ENCODE measurements at regions not wholly inside any gene's neighbourhood (a gene's known extent, or its start where the extent isn't known, plus 50 kb on each side); places are given as distances from the start of the nearest gene placed in this dataset.

DNA sequence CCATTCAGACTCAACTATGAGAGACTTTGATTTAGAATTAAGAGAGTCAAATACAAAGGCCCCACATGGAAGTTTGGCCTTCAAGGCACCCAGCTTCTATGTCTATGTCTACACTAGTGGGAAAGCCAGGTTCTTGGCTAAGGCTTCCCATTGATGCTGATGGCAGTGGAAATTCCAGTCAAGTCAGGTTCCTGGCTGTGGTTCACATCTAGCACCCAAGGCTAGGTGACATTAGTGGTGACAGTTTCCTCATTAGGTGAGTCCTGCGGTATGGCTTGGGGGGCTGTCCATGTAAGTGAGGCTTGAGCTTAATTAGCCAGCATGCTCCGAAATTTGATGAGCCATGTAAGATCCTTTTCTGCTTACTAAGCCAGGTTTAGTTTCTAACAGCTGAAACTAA lies 460.9 kb downstream of the RMST start:
- no peak overlapping the region for H3K4me3 ChIP-seq (ENCODE audit: low read length)
- no peaks in the 10 kb centered on the region for H3K79me2 ChIP-seq (replicated peaks; ENCODE audit: insufficient read depth, low read length)
- H3K36me3 ChIP-seq (ENCODE audit: insufficient read depth, low read length), result no peaks in the 10 kb centered on the region
- H3K9me3 ChIP-seq (ENCODE audit: low read length), result no peaks in the 10 kb centered on the region
- TF ChIP-seq, protein P1, sequence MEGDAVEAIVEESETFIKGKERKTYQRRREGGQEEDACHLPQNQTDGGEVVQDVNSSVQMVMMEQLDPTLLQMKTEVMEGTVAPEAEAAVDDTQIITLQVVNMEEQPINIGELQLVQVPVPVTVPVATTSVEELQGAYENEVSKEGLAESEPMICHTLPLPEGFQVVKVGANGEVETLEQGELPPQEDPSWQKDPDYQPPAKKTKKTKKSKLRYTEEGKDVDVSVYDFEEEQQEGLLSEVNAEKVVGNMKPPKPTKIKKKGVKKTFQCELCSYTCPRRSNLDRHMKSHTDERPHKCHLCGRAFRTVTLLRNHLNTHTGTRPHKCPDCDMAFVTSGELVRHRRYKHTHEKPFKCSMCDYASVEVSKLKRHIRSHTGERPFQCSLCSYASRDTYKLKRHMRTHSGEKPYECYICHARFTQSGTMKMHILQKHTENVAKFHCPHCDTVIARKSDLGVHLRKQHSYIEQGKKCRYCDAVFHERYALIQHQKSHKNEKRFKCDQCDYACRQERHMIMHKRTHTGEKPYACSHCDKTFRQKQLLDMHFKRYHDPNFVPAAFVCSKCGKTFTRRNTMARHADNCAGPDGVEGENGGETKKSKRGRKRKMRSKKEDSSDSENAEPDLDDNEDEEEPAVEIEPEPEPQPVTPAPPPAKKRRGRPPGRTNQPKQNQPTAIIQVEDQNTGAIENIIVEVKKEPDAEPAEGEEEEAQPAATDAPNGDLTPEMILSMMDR (IDR thresholded peaks at IDR 0.05; ENCODE audit: poor library complexity, severe bottlenecking), result no peak
- no peak for TF ChIP-seq POLR2AphosphoS5 (IDR thresholded peaks at IDR 0.05)
- no peak for TF ChIP-seq EP300 (conservative IDR thresholded peaks at IDR 0.05; ENCODE audit: poor library complexity, severe bottlenecking)
- H3K27ac ChIP-seq (ENCODE audit: low read length), result no peak overlapping the region
- no peaks in the 10 kb centered on the region for H3K27me3 ChIP-seq (ENCODE audit: insufficient read depth, low read depth, low read length)
- H3F3A ChIP-seq (ENCODE audit: insufficient read depth, low read length, poor library complexity, severe bottlenecking), result no peaks in the 10 kb centered on the region
- H3K9ac ChIP-seq (ENCODE audit: low read length), result no peak overlapping the region
- no peak overlapping the region for H3K4me2 ChIP-seq (ENCODE audit: low read length)
- no peak overlapping the region for H2AFZ ChIP-seq (ENCODE audit: low read depth, low read length)
- no peaks in the 10 kb centered on the region for H4K20me1 ChIP-seq (ENCODE audit: insufficient read depth)
- no peaks in the 10 kb centered on the region for H3K9me2 ChIP-seq (ENCODE audit: insufficient read depth, low read length)

DNA sequence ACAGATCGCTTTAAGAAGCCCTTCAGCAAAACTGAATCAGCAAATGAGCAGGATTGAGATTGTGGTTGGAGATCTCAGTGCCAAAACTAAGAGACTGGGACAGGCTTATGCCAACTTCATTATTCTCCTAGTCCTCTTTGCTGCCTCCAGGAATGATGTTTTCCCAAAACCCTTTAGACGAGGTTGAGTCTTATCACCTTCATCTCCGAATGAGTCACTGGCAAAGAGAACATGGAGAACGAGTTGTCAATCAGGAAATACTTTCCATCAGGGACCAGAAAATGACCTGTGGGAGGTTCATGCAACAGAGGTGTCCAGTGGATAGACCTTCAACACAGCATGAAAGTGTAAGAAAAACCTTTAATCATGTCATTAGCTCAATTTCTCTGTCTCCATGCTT lies 461.5 kb downstream of the RMST start:
- H3K9me3 ChIP-seq (ENCODE audit: low read length), result no peaks in the 10 kb centered on the region
- no peak for TF ChIP-seq EP300 (conservative IDR thresholded peaks at IDR 0.05; ENCODE audit: poor library complexity, severe bottlenecking)
- no peak for TF ChIP-seq TAF1 (IDR thresholded peaks at IDR 0.05; ENCODE audit: low read depth)
- TF ChIP-seq POLR2AphosphoS5 (IDR thresholded peaks at IDR 0.05), result no peak
- TF ChIP-seq MXI1 (conservative IDR thresholded peaks at IDR 0.05; ENCODE audit: poor library complexity, severe bottlenecking), result no peak
- no peak for TF ChIP-seq RAD21 (conservative IDR thresholded peaks at IDR 0.05)
- TF ChIP-seq, protein P1 (IDR thresholded peaks at IDR 0.05; ENCODE audit: poor library complexity, severe bottlenecking), result no peak
- no peak for TF ChIP-seq SMC3 (conservative IDR thresholded peaks at IDR 0.05; ENCODE audit: poor library complexity)
- TF ChIP-seq EZH2 (IDR thresholded peaks at IDR 0.05; ENCODE audit: borderline replicate concordance, insufficient read depth, low read length, poor library complexity, severe bottlenecking), result no peak
- TF ChIP-seq, protein P2, sequence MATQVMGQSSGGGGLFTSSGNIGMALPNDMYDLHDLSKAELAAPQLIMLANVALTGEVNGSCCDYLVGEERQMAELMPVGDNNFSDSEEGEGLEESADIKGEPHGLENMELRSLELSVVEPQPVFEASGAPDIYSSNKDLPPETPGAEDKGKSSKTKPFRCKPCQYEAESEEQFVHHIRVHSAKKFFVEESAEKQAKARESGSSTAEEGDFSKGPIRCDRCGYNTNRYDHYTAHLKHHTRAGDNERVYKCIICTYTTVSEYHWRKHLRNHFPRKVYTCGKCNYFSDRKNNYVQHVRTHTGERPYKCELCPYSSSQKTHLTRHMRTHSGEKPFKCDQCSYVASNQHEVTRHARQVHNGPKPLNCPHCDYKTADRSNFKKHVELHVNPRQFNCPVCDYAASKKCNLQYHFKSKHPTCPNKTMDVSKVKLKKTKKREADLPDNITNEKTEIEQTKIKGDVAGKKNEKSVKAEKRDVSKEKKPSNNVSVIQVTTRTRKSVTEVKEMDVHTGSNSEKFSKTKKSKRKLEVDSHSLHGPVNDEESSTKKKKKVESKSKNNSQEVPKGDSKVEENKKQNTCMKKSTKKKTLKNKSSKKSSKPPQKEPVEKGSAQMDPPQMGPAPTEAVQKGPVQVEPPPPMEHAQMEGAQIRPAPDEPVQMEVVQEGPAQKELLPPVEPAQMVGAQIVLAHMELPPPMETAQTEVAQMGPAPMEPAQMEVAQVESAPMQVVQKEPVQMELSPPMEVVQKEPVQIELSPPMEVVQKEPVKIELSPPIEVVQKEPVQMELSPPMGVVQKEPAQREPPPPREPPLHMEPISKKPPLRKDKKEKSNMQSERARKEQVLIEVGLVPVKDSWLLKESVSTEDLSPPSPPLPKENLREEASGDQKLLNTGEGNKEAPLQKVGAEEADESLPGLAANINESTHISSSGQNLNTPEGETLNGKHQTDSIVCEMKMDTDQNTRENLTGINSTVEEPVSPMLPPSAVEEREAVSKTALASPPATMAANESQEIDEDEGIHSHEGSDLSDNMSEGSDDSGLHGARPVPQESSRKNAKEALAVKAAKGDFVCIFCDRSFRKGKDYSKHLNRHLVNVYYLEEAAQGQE (IDR thresholded peaks at IDR 0.05; ENCODE audit: borderline replicate concordance), result no peak
- no peaks in the 10 kb centered on the region for H3K9me2 ChIP-seq (ENCODE audit: insufficient read depth, low read length)

More for the DNA sequence above, 461.5 kb downstream of the RMST start:
- Histone ChIP-seq H3K4me2 (ENCODE audit: low read length) (no peak overlapping the region), H3K36me3 (ENCODE audit: insufficient read depth, low read length) (no peaks in the 10 kb centered on the region), H4K20me1 (ENCODE audit: insufficient read depth) (no peaks in the 10 kb centered on the region), H3K4me3 (ENCODE audit: low read length) (no peak overlapping the region), H3F3A (ENCODE audit: insufficient read depth, low read length, poor library complexity, severe bottlenecking) (no peaks in the 10 kb centered on the region), H3K27me3 (ENCODE audit: insufficient read depth, low read depth, low read length) (no peaks in the 10 kb centered on the region), H3K9ac (ENCODE audit: low read length) (no peak overlapping the region), H2AFZ (ENCODE audit: low read depth, low read length) (no peak overlapping the region), H3K27ac (ENCODE audit: low read length) (no peak overlapping the region), H3K79me2 (replicated peaks; ENCODE audit: insufficient read depth, low read length) (no peaks in the 10 kb centered on the region)

Data from neural cell (in vitro differentiated cells).